ENCODE measurements at regions not wholly inside any gene's neighbourhood (a gene's known extent, or its start where the extent isn't known, plus 50 kb on each side); places are given as distances from the start of the nearest gene placed in this dataset.

- no peak for DNase-seq (ENCODE audit: low read depth)
Observed at GRCh38 chr6:165082636-165083035, 226.8 kb downstream of the C6orf118 start.

- no peak for DNase-seq (ENCODE audit: low read depth)
Observed at GRCh38 chr6:165081944-165082532, 227.4 kb downstream of the C6orf118 start.

- DNase-seq (ENCODE audit: low read depth), result no peak
Observed at GRCh38 chr6:165077876-165078275, 231.5 kb downstream of the C6orf118 start.

- no peak for DNase-seq (ENCODE audit: low read depth)
Observed at GRCh38 chr6:165071906-165072305, 237.5 kb downstream of the C6orf118 start.

- no peak for DNase-seq (ENCODE audit: low read depth)
Observed at GRCh38 chr6:165060720-165061119, 248.7 kb downstream of the C6orf118 start.

- DNase-seq (ENCODE audit: low read depth), result no peak
Observed at GRCh38 chr6:165059032-165059431, 250.4 kb downstream of the C6orf118 start.

- no peak for DNase-seq (ENCODE audit: low read depth)
Observed at GRCh38 chr6:165056292-165056691, 253.1 kb downstream of the C6orf118 start.

GRCh38 chr6:165055231-165055630 lies 254.2 kb downstream of the C6orf118 start:
- no peak for DNase-seq (ENCODE audit: low read depth)

GRCh38 chr6:165052561-165053480 lies 256.6 kb downstream of the C6orf118 start:
- DNase-seq (ENCODE audit: low read depth), result no peak

GRCh38 chr6:165049362-165049761 lies 260.0 kb downstream of the C6orf118 start:
- DNase-seq (ENCODE audit: low read depth), result no peak

- DNase-seq (ENCODE audit: low read depth), result no peak
Observed at GRCh38 chr6:165047952-165048351, 261.5 kb downstream of the C6orf118 start.

GRCh38 chr6:165045631-165046030 lies 263.8 kb downstream of the C6orf118 start:
- no peak for DNase-seq (ENCODE audit: low read depth)

- no peak for DNase-seq (ENCODE audit: low read depth)
Observed at GRCh38 chr6:165042912-165043311, 266.5 kb downstream of the C6orf118 start.

GRCh38 chr6:165040440-165040839 lies 269.0 kb downstream of the C6orf118 start:
- no peak for DNase-seq (ENCODE audit: low read depth)

- no peak for DNase-seq (ENCODE audit: low read depth)
Observed at GRCh38 chr6:165034271-165034741, 275.1 kb downstream of the C6orf118 start.

- no peak for DNase-seq (ENCODE audit: low read depth)
Observed at GRCh38 chr6:165031502-165031901, 277.9 kb downstream of the C6orf118 start.

- DNase-seq (ENCODE audit: low read depth), result no peak
Observed at GRCh38 chr6:165025040-165025439, 284.4 kb downstream of the C6orf118 start.

GRCh38 chr6:165019681-165020080 lies 289.7 kb downstream of the C6orf118 start:
- no peak for DNase-seq (ENCODE audit: low read depth)

- no peak for DNase-seq (ENCODE audit: low read depth)
Observed at GRCh38 chr6:165015676-165016075, 293.7 kb downstream of the C6orf118 start.

GRCh38 chr6:165013701-165014100 lies 295.7 kb downstream of the C6orf118 start:
- no peak for DNase-seq (ENCODE audit: low read depth)

GRCh38 chr6:165012183-165012582 lies 297.2 kb downstream of the C6orf118 start:
- no peak for DNase-seq (ENCODE audit: low read depth)

- no peak for DNase-seq (ENCODE audit: low read depth)
Observed at GRCh38 chr6:165010556-165011535, 298.6 kb downstream of the C6orf118 start.
